Vagina (tissue), 2 donors: ENCODE measurements at regions not wholly inside any gene's neighbourhood (a gene's known extent, or its start where the extent isn't known, plus 50 kb on each side); places are given as distances from the start of the nearest gene placed in this dataset.

ENCODE experiments used
- CTCF ChIP-seq, 3 experiments: fragments of 450-650 bp in 2 of 3; fragments of 200-600 bp in 1 of 3; sonication (generic) in 1 of 3; IDR thresholded peaks; one replicate each; pipeline ENCODE4 v1.5.1; 2017 to 2019; ENCODE audit warnings: antibody characterized with exemption in 3 of 3, mild to moderate bottlenecking in 2 of 3, moderate library complexity in 2 of 3
- POLR2A ChIP-seq, 2 donors: fragments of 450-650 bp; IDR thresholded peaks; one replicate each; pipeline ENCODE4 v1.6.1; 2017; ENCODE audit warnings: antibody characterized with exemption in 2 of 2, mild to moderate bottlenecking in 2 of 2, moderate library complexity in 2 of 2

- TF ChIP-seq CTCF (IDR thresholded peaks at IDR 0.05) (no peak), POLR2A (IDR thresholded peaks at IDR 0.05) (no peak)
Measured at GRCh38 chr13:81381560-81381959, 1040.6 kb upstream of the SPRY2 start.
